EH (cell line): ENCODE measurements at regions not wholly inside any gene's neighbourhood (a gene's known extent, or its start where the extent isn't known, plus 50 kb on each side); places are given as distances from the start of the nearest gene placed in this dataset.
"Not testable (repeated sequence)": the region's sequence is repeated elsewhere in the genome, so short reads cannot be mapped to it uniquely, and the experiment has no call there.

ENCODE experiments used
- DNase-seq: peaks from one replicate; pipeline ENCODE4 v3.0.0-alpha.2; 2015; ENCODE audit warnings: low read depth

DNA sequence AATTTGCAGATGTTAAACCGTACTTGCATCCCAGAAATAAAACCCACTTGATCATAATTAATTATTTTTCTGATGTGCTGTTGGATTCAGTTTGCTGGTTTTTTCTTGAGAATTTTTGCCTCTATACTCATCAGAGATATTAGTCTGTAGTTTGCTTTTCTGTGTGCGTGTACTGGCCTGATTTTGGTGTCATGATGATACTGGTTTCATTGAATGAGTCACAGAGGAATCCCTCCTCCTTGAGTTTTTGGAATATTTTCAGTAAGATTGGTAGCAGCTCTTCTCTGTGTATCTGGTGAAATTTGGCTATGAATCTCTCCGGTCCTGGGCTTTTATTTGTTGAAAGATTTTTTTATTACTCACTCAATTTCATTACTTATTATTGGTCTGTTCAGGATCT lies 100.4 kb upstream of the PMCH start:
- DNase-seq: peak; percentile 92

DNA sequence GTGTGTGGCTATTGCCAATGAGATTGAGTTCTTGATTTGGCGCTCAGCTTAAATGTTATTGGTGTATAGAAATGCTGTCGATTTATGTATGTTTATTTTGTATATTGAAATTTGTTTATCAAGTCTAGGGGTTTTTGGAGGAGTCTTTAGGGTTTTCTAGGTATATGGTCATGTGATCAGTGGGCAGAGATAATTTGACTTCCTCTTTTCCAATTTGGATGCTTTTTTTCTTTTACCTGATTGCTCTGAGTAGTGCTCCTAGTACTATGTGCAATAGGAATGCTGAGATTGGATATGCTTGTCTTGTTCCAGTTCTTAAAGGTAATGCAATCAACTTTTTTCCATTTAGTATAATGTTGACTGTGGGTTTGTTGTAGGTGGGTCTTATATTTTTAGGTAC lies 99.8 kb upstream of the PMCH start:
- no peak for DNase-seq

DNA sequence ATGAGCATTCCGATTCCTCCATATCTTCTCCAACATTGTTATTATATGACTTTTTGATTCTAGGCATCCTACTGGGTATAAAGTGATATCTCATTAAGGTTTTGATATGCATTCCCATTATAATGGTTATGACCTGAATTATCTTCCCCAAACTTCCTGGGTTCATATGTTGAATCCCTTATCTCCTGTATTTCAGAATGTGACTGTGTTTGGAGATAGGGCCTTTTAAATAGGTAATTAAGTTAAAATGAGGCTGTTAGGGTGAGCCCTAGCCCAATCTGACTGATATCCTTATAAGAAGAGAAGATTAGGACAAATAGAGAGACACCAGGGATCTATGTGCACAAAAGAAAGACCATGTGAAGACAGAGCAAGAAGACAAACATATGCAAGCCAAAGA lies 96.9 kb upstream of the PMCH start:
- no peak for DNase-seq

DNA sequence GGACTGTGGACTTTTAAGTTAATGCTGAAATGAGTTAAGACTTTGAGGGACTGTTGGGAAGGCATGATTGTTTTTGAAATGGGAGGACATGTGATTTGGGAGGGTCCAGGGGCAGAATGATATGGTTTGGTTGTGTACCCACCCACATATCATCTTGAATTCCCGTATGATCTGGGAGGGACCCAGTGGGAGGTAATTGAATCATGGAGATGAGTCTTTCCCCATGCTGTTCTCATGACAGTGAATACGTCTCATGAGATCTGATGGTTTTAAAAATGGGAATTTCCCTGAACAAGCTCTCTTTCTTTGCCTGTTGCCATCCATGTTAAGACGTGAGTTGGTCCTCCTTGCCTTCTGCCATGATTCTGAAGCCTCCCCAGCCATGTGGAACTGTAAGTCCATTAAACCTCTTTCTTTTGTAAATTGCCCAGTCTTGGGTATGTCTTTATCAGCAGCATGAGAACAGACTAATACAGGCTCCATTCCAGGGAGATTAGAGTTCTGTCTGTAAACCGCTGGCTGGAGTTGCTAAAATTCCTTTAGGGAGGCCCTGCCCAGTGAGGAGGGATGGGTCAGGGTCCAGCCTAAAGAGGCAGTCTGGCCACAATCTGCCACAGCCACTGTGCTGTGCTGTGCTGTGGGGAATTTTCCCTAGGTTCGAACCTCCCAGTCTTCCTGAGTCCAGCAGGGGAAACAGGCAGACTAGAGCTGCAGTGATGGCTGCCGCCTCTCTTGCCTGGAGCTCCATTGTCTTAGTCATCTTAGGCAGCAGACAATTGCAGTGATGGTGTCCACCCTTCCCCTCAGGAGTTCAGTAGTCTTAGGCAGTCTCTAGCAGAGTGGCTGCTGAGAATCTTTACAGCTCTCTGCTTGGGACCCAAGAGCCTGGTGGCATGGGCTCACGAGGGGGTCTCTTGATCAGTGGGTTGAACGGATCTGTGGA lies 94.1 kb upstream of the PMCH start:
- DNase-seq: not testable (repeated sequence)

DNA sequence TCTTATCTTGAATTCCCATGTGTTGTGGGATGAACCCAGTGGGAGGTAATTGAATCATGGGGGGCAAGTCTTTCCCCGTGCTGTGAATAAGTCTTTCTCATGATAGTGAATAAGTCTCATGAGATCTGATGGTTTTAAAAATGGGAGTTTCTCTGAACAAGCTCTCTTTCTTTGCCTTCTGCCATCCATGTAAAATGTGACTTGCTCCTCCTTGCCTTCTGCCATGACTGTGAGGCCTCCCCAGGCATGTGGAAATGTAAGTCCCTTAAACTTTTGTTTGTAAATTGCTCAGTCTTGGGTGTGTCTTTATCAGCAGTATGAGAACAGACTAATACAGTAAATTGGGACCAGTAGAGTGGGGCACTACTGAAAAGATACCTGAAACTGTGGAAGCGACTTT lies 92.1 kb upstream of the PMCH start:
- not testable (repeated sequence) for DNase-seq

DNA sequence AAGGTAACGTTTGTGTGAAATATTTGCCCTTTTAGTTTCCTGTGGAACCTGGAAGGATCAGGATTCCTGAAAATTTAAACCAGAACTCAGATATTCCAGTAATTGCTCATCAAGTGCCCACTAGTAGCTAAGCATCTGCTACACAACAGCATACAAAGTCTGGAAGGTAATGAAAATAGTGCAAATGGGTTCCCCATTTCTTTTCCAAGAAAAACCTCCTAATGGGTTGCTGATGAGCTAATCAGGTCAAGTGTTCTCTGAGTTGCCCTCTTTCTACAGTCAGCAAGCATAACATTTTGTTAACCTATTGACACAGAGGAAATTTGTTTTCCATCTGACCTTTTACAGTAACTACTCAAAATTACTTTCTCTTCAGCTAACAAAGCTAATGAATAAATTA lies 83.6 kb upstream of the PMCH start:
- DNase-seq: no peak

DNA sequence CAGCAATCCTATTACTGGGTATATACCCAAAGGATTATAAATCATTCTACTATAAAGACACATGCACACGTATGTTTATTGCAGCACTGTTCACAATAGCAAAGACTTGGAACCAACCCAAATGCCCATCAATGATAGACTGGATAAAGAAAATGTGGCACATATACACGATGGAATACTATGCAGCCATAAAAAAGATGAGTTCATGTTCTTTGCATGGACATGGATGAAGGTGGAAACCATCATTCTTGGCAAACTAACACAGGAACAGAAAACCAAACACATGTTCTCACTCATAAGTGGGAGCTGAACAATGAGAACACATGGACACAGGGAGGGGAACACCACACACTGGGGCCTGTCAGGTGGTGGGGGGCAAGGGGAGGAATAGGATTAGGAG lies 58.1 kb upstream of the PMCH start:
- not testable (repeated sequence) for DNase-seq

DNA sequence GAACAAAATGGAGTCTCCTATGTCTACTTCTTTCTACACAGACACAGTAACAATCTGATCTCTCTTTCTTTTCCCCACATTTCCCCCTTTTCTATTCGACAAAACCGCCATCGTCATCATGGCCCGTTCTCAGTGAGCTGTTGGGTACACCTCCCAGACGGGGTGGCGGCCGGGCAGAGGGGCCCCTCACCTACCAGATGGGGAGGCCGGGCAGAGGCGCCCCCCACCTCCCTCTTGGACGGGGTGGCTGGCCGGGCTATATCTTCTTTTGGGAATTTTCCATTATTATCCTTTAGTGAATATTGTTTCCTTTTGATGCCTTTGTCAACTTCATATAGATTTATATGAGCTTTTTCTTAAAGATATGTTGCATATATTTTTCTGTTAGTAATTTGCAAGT lies 53.4 kb upstream of the PMCH start:
- DNase-seq: not testable (repeated sequence)

DNA sequence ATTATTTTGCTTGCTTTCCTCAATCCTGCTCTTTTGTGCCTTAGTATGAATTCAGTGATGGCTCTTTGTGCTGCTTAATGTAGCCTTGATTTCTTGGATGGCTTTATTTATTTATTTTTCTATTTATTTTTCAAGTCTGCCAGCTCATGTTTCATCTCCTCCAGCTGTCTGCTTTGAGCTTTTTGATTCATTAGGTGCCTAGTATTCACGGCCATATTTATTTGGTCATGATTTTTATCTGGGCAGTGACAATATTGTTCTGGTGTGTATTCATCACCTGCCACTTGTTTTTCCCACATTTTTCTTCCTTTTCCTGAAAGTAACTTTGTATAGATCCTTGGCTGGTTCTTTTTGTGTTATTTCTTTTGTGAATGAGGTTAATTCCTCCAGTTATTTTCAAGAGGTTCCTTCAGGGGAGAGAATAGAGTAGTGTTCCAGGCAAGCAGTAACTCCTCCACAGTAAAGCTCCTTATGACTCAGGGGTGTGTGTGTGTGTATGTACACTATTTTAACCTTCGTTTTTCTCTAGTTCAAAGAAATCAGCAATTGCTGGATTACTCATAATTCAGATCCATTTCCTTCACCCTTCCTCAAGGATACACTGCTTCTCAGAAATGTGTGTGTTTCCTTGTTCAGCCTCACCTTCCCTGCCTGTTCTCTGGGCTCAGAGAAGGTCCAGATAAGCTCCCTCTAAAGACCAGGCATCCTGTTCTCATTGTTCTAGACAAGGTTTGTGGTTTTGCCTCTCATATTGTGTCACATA lies 51.6 kb upstream of the PMCH start:
- DNase-seq: no peak
